ENCODE measurements at regions not wholly inside any gene's neighbourhood (a gene's known extent, or its start where the extent isn't known, plus 50 kb on each side); places are given as distances from the start of the nearest gene placed in this dataset.

DNA sequence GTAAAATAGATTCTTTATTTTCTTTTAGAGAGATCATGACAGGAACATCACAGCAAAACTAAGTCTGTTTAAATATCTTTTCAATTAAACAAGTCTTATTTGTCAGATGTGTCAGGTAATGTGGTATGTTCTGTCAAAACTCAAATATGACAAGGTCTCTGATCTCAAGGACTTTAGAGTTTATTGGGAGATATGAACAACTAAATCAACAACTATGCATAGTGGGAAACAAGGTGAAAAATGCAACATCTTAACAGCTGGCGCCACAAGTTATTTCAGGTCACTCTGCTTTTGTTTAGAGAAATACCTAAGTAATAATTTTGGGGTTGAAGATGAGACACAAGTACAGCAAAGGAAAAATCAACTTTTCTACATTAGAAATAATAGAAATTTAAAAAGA lies 779.4 kb upstream of the ADGRL4 start:
- Histone ChIP-seq H3K4me1 (peaks cover 0 to 6% (median 2%) of the 10 kb centered on the region in 4 donors), H3K9me3 (no peaks in the 10 kb centered on the region), H3K36me3 (no peaks in the 10 kb centered on the region), H3K27ac (replicated peaks in 1 of 4) (no peak overlapping the region), H3K27me3 (no peaks in the 10 kb centered on the region), H3K4me3 (no peak overlapping the region)
- intact Hi-C loops (cut with DNase I), result no loop called here
- DNase-seq (ENCODE audit: extremely low spot score), result no peak
- WGBS, result 94% methylated on average over 1 of the region's 1 CpG
- no peak for TF ChIP-seq EP300 (IDR thresholded peaks at IDR 0.05)

GRCh38 chr1:79785561-79785960 lies 779.0 kb upstream of the ADGRL4 start:
- WGBS, result 79% methylated on average over 4 of the region's 4 CpGs
- intact Hi-C loops (cut with DNase I), result no loop called here

GRCh38 chr1:79781261-79781660 lies 774.7 kb upstream of the ADGRL4 start:
- Histone ChIP-seq H3K27ac (replicated peaks in 1 of 4) (no peak overlapping the region), H3K27me3 (no peaks in the 10 kb centered on the region), H3K4me1 (peaks cover 0 to 6% (median 2%) of the 10 kb centered on the region in 4 donors), H3K36me3 (no peaks in the 10 kb centered on the region), H3K9me3 (no peaks in the 10 kb centered on the region), H3K4me3 (no peak overlapping the region)
- no peak for TF ChIP-seq POLR2A (IDR thresholded peaks at IDR 0.05; ENCODE audit: low read depth)
- TF ChIP-seq, protein P1, sequence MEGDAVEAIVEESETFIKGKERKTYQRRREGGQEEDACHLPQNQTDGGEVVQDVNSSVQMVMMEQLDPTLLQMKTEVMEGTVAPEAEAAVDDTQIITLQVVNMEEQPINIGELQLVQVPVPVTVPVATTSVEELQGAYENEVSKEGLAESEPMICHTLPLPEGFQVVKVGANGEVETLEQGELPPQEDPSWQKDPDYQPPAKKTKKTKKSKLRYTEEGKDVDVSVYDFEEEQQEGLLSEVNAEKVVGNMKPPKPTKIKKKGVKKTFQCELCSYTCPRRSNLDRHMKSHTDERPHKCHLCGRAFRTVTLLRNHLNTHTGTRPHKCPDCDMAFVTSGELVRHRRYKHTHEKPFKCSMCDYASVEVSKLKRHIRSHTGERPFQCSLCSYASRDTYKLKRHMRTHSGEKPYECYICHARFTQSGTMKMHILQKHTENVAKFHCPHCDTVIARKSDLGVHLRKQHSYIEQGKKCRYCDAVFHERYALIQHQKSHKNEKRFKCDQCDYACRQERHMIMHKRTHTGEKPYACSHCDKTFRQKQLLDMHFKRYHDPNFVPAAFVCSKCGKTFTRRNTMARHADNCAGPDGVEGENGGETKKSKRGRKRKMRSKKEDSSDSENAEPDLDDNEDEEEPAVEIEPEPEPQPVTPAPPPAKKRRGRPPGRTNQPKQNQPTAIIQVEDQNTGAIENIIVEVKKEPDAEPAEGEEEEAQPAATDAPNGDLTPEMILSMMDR (IDR thresholded peaks at IDR 0.05), result no peak
- TF ChIP-seq EP300 (IDR thresholded peaks at IDR 0.05), result no peak
- no peak for TF ChIP-seq POLR2AphosphoS5 (IDR thresholded peaks at IDR 0.05)
- intact Hi-C loops (cut with DNase I), result no loop called here
- WGBS, result 80% methylated on average over 3 of the region's 3 CpGs
- DNase-seq (ENCODE audit: extremely low spot score), result no peak

More at GRCh38 chr1:79785561-79785960, 779.0 kb upstream of the ADGRL4 start:
- Histone ChIP-seq H3K36me3 (no peaks in the 10 kb centered on the region), H3K9me3 (no peaks in the 10 kb centered on the region), H3K27me3 (no peaks in the 10 kb centered on the region), H3K4me3 (no peak overlapping the region), H3K27ac (replicated peaks in 1 of 4) (no peak overlapping the region), H3K4me1 (peaks cover 0 to 6% (median 2%) of the 10 kb centered on the region in 4 donors)
- no peak for DNase-seq (ENCODE audit: extremely low spot score)
- TF ChIP-seq, protein P1 (IDR thresholded peaks at IDR 0.05), result no peak
- TF ChIP-seq POLR2A (IDR thresholded peaks at IDR 0.05; ENCODE audit: low read depth) (no peak), POLR2AphosphoS5 (IDR thresholded peaks at IDR 0.05) (no peak), EP300 (IDR thresholded peaks at IDR 0.05) (no peak)

DNA sequence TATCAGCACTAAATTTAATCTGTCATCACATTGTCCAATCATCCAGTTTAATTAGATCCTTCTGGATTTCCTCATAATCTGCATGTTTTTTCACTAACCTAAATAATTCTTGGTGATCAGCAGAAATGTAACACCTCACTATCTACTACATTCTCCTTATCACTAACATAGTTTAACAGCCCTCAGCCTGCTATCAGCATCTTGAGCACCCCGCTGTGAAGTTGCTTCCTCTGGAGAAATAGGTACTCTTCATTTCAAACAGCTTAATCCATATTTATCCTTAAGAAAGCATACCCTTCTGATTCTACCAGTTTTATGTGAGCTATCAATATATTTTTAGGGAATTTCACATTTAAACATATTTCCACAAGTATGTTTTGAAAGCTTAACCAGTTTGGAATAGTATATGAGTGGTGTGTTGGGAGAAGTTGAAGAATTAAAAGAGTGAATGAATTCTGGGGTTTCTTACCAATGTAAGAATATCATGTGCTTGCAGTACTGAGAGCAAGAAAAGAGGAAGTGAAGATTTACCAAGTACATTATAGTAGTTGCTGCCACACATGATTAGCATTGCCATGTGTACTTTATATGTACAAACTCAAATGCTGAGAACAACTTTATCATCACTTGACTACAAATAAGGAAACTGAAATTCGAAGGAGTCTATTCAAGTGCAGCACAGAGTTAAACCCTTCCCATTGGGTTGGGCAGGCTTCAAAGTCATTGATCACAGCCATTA lies 771.1 kb upstream of the ADGRL4 start:
- Histone ChIP-seq H3K36me3 (no peaks in the 10 kb centered on the region), H3K27me3 (no peaks in the 10 kb centered on the region), H3K27ac (replicated peaks in 1 of 4) (no peak overlapping the region), H3K4me3 (no peak overlapping the region), H3K9me3 (no peaks in the 10 kb centered on the region), H3K4me1 (no peaks in the 10 kb centered on the region)
- TF ChIP-seq POLR2A (IDR thresholded peaks at IDR 0.05; ENCODE audit: low read depth) (no peak), POLR2AphosphoS5 (IDR thresholded peaks at IDR 0.05) (no peak), EP300 (IDR thresholded peaks at IDR 0.05) (no peak)
- TF ChIP-seq, protein P1 (IDR thresholded peaks at IDR 0.05), result no peak
- WGBS, result 95% methylated on average over 2 of the region's 2 CpGs
- intact Hi-C loops (cut with DNase I), result no loop called here
- DNase-seq (ENCODE audit: extremely low spot score), result no peak

- Histone ChIP-seq H3K4me3 (no peak overlapping the region), H3K36me3 (no peaks in the 10 kb centered on the region), H3K9me3 (no peaks in the 10 kb centered on the region), H3K27ac (replicated peaks in 1 of 4) (no peak overlapping the region), H3K4me1 (no peaks in the 10 kb centered on the region), H3K27me3 (no peaks in the 10 kb centered on the region)
- TF ChIP-seq POLR2AphosphoS5 (IDR thresholded peaks at IDR 0.05), result no peak
- TF ChIP-seq POLR2A (IDR thresholded peaks at IDR 0.05; ENCODE audit: low read depth), result no peak
- TF ChIP-seq, protein P1 (IDR thresholded peaks at IDR 0.05), result no peak
- TF ChIP-seq EP300 (IDR thresholded peaks at IDR 0.05), result no peak
- DNase-seq (ENCODE audit: extremely low spot score), result no peak
- 71% methylated on average over 2 of the region's 2 CpGs for WGBS
- intact Hi-C loops (cut with DNase I), result no loop called here
Observed at GRCh38 chr1:79775402-79775801, 768.9 kb upstream of the ADGRL4 start.
